GM12872 (cell line): ENCODE measurements at regions not wholly inside any gene's neighbourhood (a gene's known extent, or its start where the extent isn't known, plus 50 kb on each side); places are given as distances from the start of the nearest gene placed in this dataset.

ENCODE experiments used
- CTCF ChIP-seq: IDR thresholded peaks from 3 replicates; pipeline ENCODE4 v1.5.1; 2011; ENCODE audit warnings: low read depth, mild to moderate bottlenecking, low read length, moderate library complexity; ENCODE audit not compliant: insufficient read depth

GRCh38 chr1:233750139-233750538 lies 136.2 kb downstream of the KCNK1 start:
- TF ChIP-seq CTCF = no peak

- no peak for TF ChIP-seq CTCF
These were observed 144.8 kb upstream of the SLC35F3 start for GRCh38 chr1:233759665-233760064.

- TF ChIP-seq CTCF = no peak
These were observed 126.9 kb upstream of the SLC35F3 start for GRCh38 chr1:233777566-233777965.

GRCh38 chr1:233780049-233780448 lies 124.4 kb upstream of the SLC35F3 start:
- TF ChIP-seq CTCF = no peak

GRCh38 chr1:233782937-233783586 lies 121.4 kb upstream of the SLC35F3 start:
- TF ChIP-seq CTCF = no peak

- no peak for TF ChIP-seq CTCF
These were observed 116.9 kb upstream of the SLC35F3 start for GRCh38 chr1:233787599-233787998.

GRCh38 chr1:233788687-233789086 lies 115.8 kb upstream of the SLC35F3 start:
- no peak for TF ChIP-seq CTCF
